Cardiac muscle cell (in vitro differentiated cells and primary cell): ENCODE measurements at regions not wholly inside any gene's neighbourhood (a gene's known extent, or its start where the extent isn't known, plus 50 kb on each side); places are given as distances from the start of the nearest gene placed in this dataset.

ENCODE experiments used
- DNase-seq, 2 donors: peaks; one replicate each; pipeline versions ENCODE4 v3.0.0 to v3.0.0-alpha.2; 2010 to 2017; ENCODE audit warnings: low read depth in 1 of 2, low spot score in 1 of 2
- H3K27ac ChIP-seq: fragments of 200-600 bp; sonication (generic); 2 replicates; pipeline ENCODE4 v1.5.1; 2016
- H3K27me3 ChIP-seq: fragments of 200-600 bp; sonication (generic); 2 replicates; pipeline ENCODE4 v1.6.0; 2016; ENCODE audit warnings: control low read depth
- H3K36me3 ChIP-seq: fragments of 200-600 bp; sonication (generic); 2 replicates; pipeline ENCODE4 v1.5.1; 2016; ENCODE audit warnings: control low read depth
- H3K4me1 ChIP-seq: fragments of 200-600 bp; sonication (generic); 2 replicates; pipeline ENCODE4 v1.8.1; 2017; ENCODE audit warnings: low read depth, mild to moderate bottlenecking, mixed run types
- H3K4me3 ChIP-seq: fragments of 200-600 bp; sonication (generic); 2 replicates; pipeline ENCODE4 v1.5.1; 2016; ENCODE audit warnings: mild to moderate bottlenecking
- H3K9me3 ChIP-seq: fragments of 200-600 bp; sonication (generic); 2 replicates; pipeline ENCODE4 v1.5.1; 2017; ENCODE audit warnings: low read depth, mild to moderate bottlenecking, control low read depth
- CTCF ChIP-seq: IDR thresholded peaks from 2 replicates; pipeline ENCODE4 v1.5.1; 2012; ENCODE audit warnings: low read depth, mild to moderate bottlenecking, low read length

- no peak for TF ChIP-seq CTCF
Measured at GRCh38 chr11:115627666-115628460, 123.6 kb upstream of the CADM1 start.

GRCh38 chr11:115627071-115627470 is 122.9 kb upstream of the CADM1 start:
- no peak for DNase-seq
- Histone ChIP-seq H3K27me3 (no peaks in the 10 kb centered on the region), H3K27ac (no peak overlapping the region), H3K4me1 (peaks cover 31% of the 10 kb centered on the region), H3K4me3 (no peak overlapping the region), H3K9me3 (no peaks in the 10 kb centered on the region), H3K36me3 (no peaks in the 10 kb centered on the region)
- no peak for TF ChIP-seq CTCF

More at GRCh38 chr11:115627666-115628460, 123.6 kb upstream of the CADM1 start:
- no peaks in the 10 kb centered on the region for H3K36me3 ChIP-seq
- H3K4me1 ChIP-seq: peaks cover 25% of the 10 kb centered on the region
- H3K4me3 ChIP-seq: no peak overlapping the region
- no peak for DNase-seq
- no peaks in the 10 kb centered on the region for H3K9me3 ChIP-seq
- no peaks in the 10 kb centered on the region for H3K27me3 ChIP-seq
- H3K27ac ChIP-seq: no peak overlapping the region

- H3K9me3 ChIP-seq: no peaks in the 10 kb centered on the region
- H3K27ac ChIP-seq: no peak overlapping the region
- peaks cover 31% of the 10 kb centered on the region for H3K4me1 ChIP-seq
- no peak overlapping the region for H3K4me3 ChIP-seq
- H3K36me3 ChIP-seq: no peaks in the 10 kb centered on the region
- no peak for TF ChIP-seq CTCF
- H3K27me3 ChIP-seq: no peaks in the 10 kb centered on the region
- no peak for DNase-seq
Measured at GRCh38 chr11:115626414-115626813, 122.2 kb upstream of the CADM1 start.

- no peak for TF ChIP-seq CTCF
- no peaks in the 10 kb centered on the region for H3K36me3 ChIP-seq
- no peak overlapping the region for H3K4me3 ChIP-seq
- H3K27me3 ChIP-seq: no peaks in the 10 kb centered on the region
- DNase-seq: no peak
- H3K4me1 ChIP-seq: peaks cover 30% of the 10 kb centered on the region
- H3K27ac ChIP-seq: no peak overlapping the region
- no peaks in the 10 kb centered on the region for H3K9me3 ChIP-seq
Measured at GRCh38 chr11:115625502-115625901, 121.3 kb upstream of the CADM1 start.

GRCh38 chr11:115624065-115624464 is 119.8 kb upstream of the CADM1 start:
- no peaks in the 10 kb centered on the region for H3K27me3 ChIP-seq
- H3K4me1 ChIP-seq: peaks cover 19% of the 10 kb centered on the region
- H3K36me3 ChIP-seq: no peaks in the 10 kb centered on the region
- DNase-seq: no peak
- H3K9me3 ChIP-seq: no peaks in the 10 kb centered on the region
- TF ChIP-seq CTCF: no peak
- no peak overlapping the region for H3K27ac ChIP-seq
- H3K4me3 ChIP-seq: no peak overlapping the region
